PC-9 (cell line): ENCODE measurements at regions not wholly inside any gene's neighbourhood (a gene's known extent, or its start where the extent isn't known, plus 50 kb on each side); places are given as distances from the start of the nearest gene placed in this dataset.

Experiments
- CTCF ChIP-seq: fragments of 200-600 bp; sonication (generic); conservative IDR thresholded peaks from 2 replicates; pipeline ENCODE4 v1.6.1; 2017; ENCODE audit warnings: mixed run types, antibody characterized with exemption, mild to moderate bottlenecking, moderate library complexity
- EZH2 ChIP-seq: fragments of 200-600 bp; sonication (generic); IDR thresholded peaks from 2 replicates; pipeline ENCODE4 v1.8.0; 2017; ENCODE audit warnings: antibody characterized with exemption, low read depth

DNA sequence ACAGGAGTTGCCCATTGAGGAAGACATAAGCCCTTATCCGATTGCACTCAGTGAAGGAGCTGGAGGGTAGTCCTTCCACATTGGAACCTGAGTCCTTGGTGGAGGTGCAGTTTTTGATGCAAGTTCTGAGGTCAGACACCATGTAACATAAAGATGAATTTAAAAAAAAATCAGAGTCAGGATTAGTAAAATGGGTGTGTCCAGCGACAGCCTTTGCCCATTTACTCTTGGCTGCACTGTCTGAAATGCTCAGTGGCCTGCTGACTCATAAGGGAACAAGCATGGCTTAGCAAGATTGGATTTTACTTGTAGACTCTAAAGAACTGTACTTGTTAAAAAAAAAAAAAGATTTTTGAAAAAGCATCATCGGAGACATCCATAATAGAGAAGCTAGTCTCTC, 241.1 kb upstream of the TOPAZ1 start:
- TF ChIP-seq CTCF = no peak
- TF ChIP-seq EZH2 = no peak
